Esophagus muscularis mucosa (tissue), 4 donors: ENCODE measurements at regions not wholly inside any gene's neighbourhood (a gene's known extent, or its start where the extent isn't known, plus 50 kb on each side); places are given as distances from the start of the nearest gene placed in this dataset.
"Not testable (repeated sequence)": the region's sequence is repeated elsewhere in the genome, so short reads cannot be mapped to it uniquely, and the experiment has no call there.

ENCODE experiments used
- DNase-seq: peaks from one replicate; pipeline ENCODE4 v3.0.0-alpha.2; 2017; ENCODE audit errors: extremely low spot score
- H3K27ac ChIP-seq, 4 donors: fragments of 200-600 bp; sonication (generic); replicated peaks in 1 of 4; 1 replicate in 3 of 4; 2 replicates in 1 of 4; pipeline ENCODE4 v1.5.1; 2016 to 2019; ENCODE audit warnings: mild to moderate bottlenecking in 1 of 4
- H3K27me3 ChIP-seq, 4 donors: fragments of 200-600 bp; sonication (generic); one replicate each; pipeline versions ENCODE4 v1.5.1 to v1.6.0; 2016 to 2019
- H3K36me3 ChIP-seq, 4 donors: fragments of 200-600 bp; sonication (generic); one replicate each; pipeline ENCODE4 v1.5.1; 2016 to 2019
- H3K4me1 ChIP-seq, 4 donors: fragments of 200-600 bp; sonication (generic); one replicate each; pipeline ENCODE4 v1.5.1; 2016 to 2019
- H3K4me3 ChIP-seq, 4 donors: fragments of 200-600 bp; sonication (generic); 1 replicate in 2 of 4; 2 replicates in 2 of 4; pipeline ENCODE4 v1.5.1; 2016 to 2019; ENCODE audit warnings: mild to moderate bottlenecking in 4 of 4, moderate library complexity in 1 of 4
- H3K9me3 ChIP-seq, 4 donors: fragments of 200-600 bp; sonication (generic); 1 replicate in 3 of 4; 2 replicates in 1 of 4; pipeline ENCODE4 v1.5.1; 2016 to 2019
- CTCF ChIP-seq, 3 experiments: fragments of 200-600 bp in 2 of 3; fragments of 450-650 bp in 1 of 3; sonication (generic) in 2 of 3; IDR thresholded peaks; one replicate each; pipeline ENCODE4 v1.5.1; 2017 to 2019; ENCODE audit warnings: antibody characterized with exemption in 3 of 3, mild to moderate bottlenecking in 2 of 3, moderate library complexity in 1 of 3
- EP300 ChIP-seq: sonication (generic); formaldehyde crosslinking; IDR thresholded peaks from one replicate; pipeline ENCODE4 v1.6.1; 2017; ENCODE audit warnings: antibody characterized with exemption
- POLR2A ChIP-seq: fragments of 450-650 bp; IDR thresholded peaks from one replicate; pipeline ENCODE4 v1.6.1; 2017; ENCODE audit warnings: antibody characterized with exemption, moderate library complexity, mild to moderate bottlenecking, low read depth
- POLR2AphosphoS5 ChIP-seq, 2 donors: sonication (generic); formaldehyde crosslinking; IDR thresholded peaks; one replicate each; pipeline ENCODE4 v1.6.1; 2017; ENCODE audit warnings: antibody characterized with exemption in 2 of 2
- WGBS: methylation state at CpG from one replicate; pipeline ENCODE4 v1.1.5; 2018; 5-methylcytosine and 5-hydroxymethylcytosine counted together
- intact Hi-C: fragments of 100-400 bp; cut with DNase I; formaldehyde crosslinking; loops from one replicate; pipeline ENCODE4 v1.15.1; 2023

- Histone ChIP-seq H3K4me1 (no peaks in the 10 kb centered on the region), H3K27me3 (no peaks in the 10 kb centered on the region), H3K4me3 (no peak overlapping the region), H3K9me3 (no peaks in the 10 kb centered on the region), H3K36me3 (no peaks in the 10 kb centered on the region), H3K27ac (no peak overlapping the region)
- DNase-seq: no peak
- TF ChIP-seq POLR2A: no peak
- no peak for TF ChIP-seq POLR2AphosphoS5 (IDR thresholded peaks at IDR 0.05)
- no peak for TF ChIP-seq EP300
- no peak for TF ChIP-seq CTCF (IDR thresholded peaks at IDR 0.05)
- intact Hi-C loops: no loop called here
- WGBS: 85% methylated on average over 3 of the region's 3 CpGs
Observed at GRCh38 chr7:153682628-153683027, 369.6 kb upstream of the DPP6 start.

- no peak for DNase-seq
- H3K27me3 ChIP-seq: no peaks in the 10 kb centered on the region
- no peaks in the 10 kb centered on the region for H3K36me3 ChIP-seq
- no peaks in the 10 kb centered on the region for H3K4me1 ChIP-seq
- no peak overlapping the region for H3K4me3 ChIP-seq
- TF ChIP-seq EP300: no peak
- TF ChIP-seq POLR2A: no peak
- no peak for TF ChIP-seq POLR2AphosphoS5 (IDR thresholded peaks at IDR 0.05)
- no peak for TF ChIP-seq CTCF (IDR thresholded peaks at IDR 0.05)
- H3K9me3 ChIP-seq: no peaks in the 10 kb centered on the region
- no peak overlapping the region for H3K27ac ChIP-seq
- intact Hi-C loops: no loop called here
- WGBS: 85% methylated on average over 12 of the region's 12 CpGs
Observed at GRCh38 chr7:153696242-153696641, 356.0 kb upstream of the DPP6 start.

GRCh38 chr7:153698046-153698445 is 354.2 kb upstream of the DPP6 start:
- Histone ChIP-seq H3K4me3 (no peak overlapping the region), H3K27ac (no peak overlapping the region), H3K36me3 (no peaks in the 10 kb centered on the region), H3K9me3 (no peaks in the 10 kb centered on the region), H3K4me1 (no peaks in the 10 kb centered on the region), H3K27me3 (no peaks in the 10 kb centered on the region)
- TF ChIP-seq POLR2A (no peak), EP300 (no peak), POLR2AphosphoS5 (IDR thresholded peaks at IDR 0.05) (no peak), CTCF (IDR thresholded peaks at IDR 0.05) (no peak)
- WGBS: 73% methylated on average over 10 of the region's 10 CpGs
- intact Hi-C loops: no loop called here
- DNase-seq: no peak

- H3K27me3 ChIP-seq: no peaks in the 10 kb centered on the region
- no peaks in the 10 kb centered on the region for H3K9me3 ChIP-seq
- no peak for DNase-seq
- no peaks in the 10 kb centered on the region for H3K4me1 ChIP-seq
- no peak overlapping the region for H3K4me3 ChIP-seq
- H3K36me3 ChIP-seq: no peaks in the 10 kb centered on the region
- H3K27ac ChIP-seq: no peak overlapping the region
- TF ChIP-seq CTCF (IDR thresholded peaks at IDR 0.05): no peak
- no peak for TF ChIP-seq POLR2AphosphoS5 (IDR thresholded peaks at IDR 0.05)
- no peak for TF ChIP-seq POLR2A
- intact Hi-C loops: no loop called here
Observed at GRCh38 chr7:153701678-153702077, 350.5 kb upstream of the DPP6 start.

- H3K36me3 ChIP-seq, H3K4me3 ChIP-seq, intact Hi-C loops, H3K27ac ChIP-seq, DNase-seq, H3K9me3 ChIP-seq, H3K27me3 ChIP-seq, H3K4me1 ChIP-seq: not testable (repeated sequence)
- WGBS: no CpG with 5 or more reads among the region's 2 CpGs
Observed at GRCh38 chr7:153723892-153724291, 328.3 kb upstream of the DPP6 start.

- WGBS: 91% methylated on average over 6 of the region's 7 CpGs
- H3K4me3 ChIP-seq, H3K4me1 ChIP-seq, DNase-seq, H3K36me3 ChIP-seq, H3K27ac ChIP-seq, H3K27me3 ChIP-seq, intact Hi-C loops, H3K9me3 ChIP-seq: not testable (repeated sequence)
Observed at GRCh38 chr7:153731504-153731903, 320.7 kb upstream of the DPP6 start.

- H3K27ac ChIP-seq, H3K27me3 ChIP-seq, H3K4me1 ChIP-seq, intact Hi-C loops, H3K4me3 ChIP-seq, H3K9me3 ChIP-seq, H3K36me3 ChIP-seq, DNase-seq: not testable (repeated sequence)
- 90% methylated on average over 2 of the region's 2 CpGs for WGBS
Observed at GRCh38 chr7:153743434-153743833, 308.8 kb upstream of the DPP6 start.
